K562 (cell line): ENCODE measurements at regions not wholly inside any gene's neighbourhood (a gene's known extent, or its start where the extent isn't known, plus 50 kb on each side); places are given as distances from the start of the nearest gene placed in this dataset.

Source experiments
- ATAC-seq: fragments of 200-7000 bp; cut with Tn5 transposase; 3 replicates; pipeline ENCODE4 v1.9.1; 2020; ENCODE audit warnings: moderate library complexity
- BruUV-seq: library from RNA; stranded (reverse); fragments of 400-500 nt; replicated peaks from 2 replicates; lab custom pipeline; 2021; lab: Mats Ljungman, UMichigan
- CTCF ChIA-PET: fragments of 300-600 bp; formaldehyde crosslinking; extraction: SDS; loops from one replicate; lab custom pipeline; 2021; ENCODE audit warnings: low intra/inter-chr PET ratio; lab: Yijun Ruan, JAX
- POLR2A ChIA-PET: fragments of 300-600, 350-650 bp; sonication (Branson Sonifier 250); formaldehyde crosslinking; extraction: SDS; loops from one replicate; lab custom pipeline; 2021; ENCODE audit warnings: antibody characterized with exemption, inconsistent platforms; lab: Yijun Ruan, JAX
- DNase-seq, 4 experiments: peaks; one replicate each; pipeline versions ENCODE4 v3.0.0 to v3.0.0-alpha.2; 2011 to 2018; ENCODE audit warnings: low spot score in 3 of 4, mixed read lengths in 3 of 4; ENCODE audit errors: extremely low read depth in 1 of 4
- FAIRE-seq: peaks from 2 replicates; lab custom pipeline; 2011; peaks lifted over from hg19 to GRCh38; lab: Jason Lieb, UNC
- H2AFZ ChIP-seq: 2 replicates; pipeline ENCODE4 v1.6.0; 2011; ENCODE audit warnings: low read depth, low read length, control low read depth, inconsistent platforms
- H3K27ac ChIP-seq: fragments of 200-600 bp; 3 replicates; pipeline ENCODE4 v1.8.0; 2011; ENCODE audit warnings: low read depth, mild to moderate bottlenecking, control low read depth, inconsistent platforms, low read length, moderate library complexity, mixed read lengths; ENCODE audit errors: extremely low read depth
- H3K27me3 ChIP-seq, 2 experiments: fragments of 300-600 bp in 1 of 2; 2 replicates in 1 of 2; 3 replicates in 1 of 2; pipeline versions ENCODE4 v1.6.0 to v1.8.0; 2011; ENCODE audit warnings: inconsistent platforms in 2 of 2, low read length in 2 of 2, mild to moderate bottlenecking in 1 of 2, mixed read lengths in 1 of 2, moderate library complexity in 1 of 2; ENCODE audit not compliant: control insufficient read depth in 2 of 2, insufficient read depth in 2 of 2
- H3K36me3 ChIP-seq: fragments of 300-600 bp; 3 replicates; pipeline ENCODE4 v1.8.0; 2011; ENCODE audit warnings: mild to moderate bottlenecking, low read length, inconsistent platforms; ENCODE audit not compliant: control insufficient read depth, insufficient read depth
- H3K4me1 ChIP-seq, 2 experiments: fragments of 200-600 bp in 1 of 2; replicated peaks in 1 of 2; 2 replicates in 1 of 2; 3 replicates in 1 of 2; pipeline versions ENCODE4 v1.5.1 to v1.8.0; 2011; ENCODE audit warnings: inconsistent platforms in 2 of 2, low read length in 2 of 2, mild to moderate bottlenecking in 1 of 2, mixed read lengths in 1 of 2, moderate library complexity in 1 of 2; ENCODE audit not compliant: control insufficient read depth in 2 of 2, insufficient read depth in 2 of 2
- H3K4me2 ChIP-seq: 2 replicates; pipeline ENCODE4 v1.6.1; 2011; ENCODE audit warnings: low read length, control low read depth, inconsistent platforms, mixed read lengths; ENCODE audit not compliant: insufficient read depth
- H3K4me3 ChIP-seq: fragments of 200-600 bp; sonication (generic), shearing (Covaris generic); 2 replicates; pipeline ENCODE4 v1.5.1; 2016; ENCODE audit warnings: control low read depth, inconsistent platforms
- H3K79me2 ChIP-seq: fragments of 200-600 bp; 3 replicates; pipeline ENCODE4 v1.8.0; 2011; ENCODE audit warnings: low read length, inconsistent platforms; ENCODE audit not compliant: control insufficient read depth, insufficient read depth
- H3K9ac ChIP-seq, 2 experiments: 2 replicates each; pipeline versions ENCODE4 v1.6.0 to v1.6.1; 2011; ENCODE audit warnings: low read depth in 2 of 2, low read length in 2 of 2, control low read depth in 1 of 2, inconsistent platforms in 1 of 2, mild to moderate bottlenecking in 1 of 2, mixed read lengths in 1 of 2; ENCODE audit not compliant: insufficient read depth in 1 of 2
- H3K9me1 ChIP-seq: one replicate; pipeline ENCODE4 v1.6.0; 2011; ENCODE audit warnings: inconsistent platforms, mild to moderate bottlenecking, low read length, moderate library complexity; ENCODE audit not compliant: control insufficient read depth, insufficient read depth
- H3K9me3 ChIP-seq: replicated peaks from 2 replicates; pipeline ENCODE4 v1.5.1; 2011; ENCODE audit warnings: low read depth, low read length, inconsistent platforms; ENCODE audit not compliant: control insufficient read depth, insufficient read depth
- H4K20me1 ChIP-seq: replicated peaks from 2 replicates; pipeline ENCODE4 v1.6.1; 2011; ENCODE audit warnings: low read length, inconsistent platforms, mixed read lengths; ENCODE audit not compliant: control insufficient read depth, insufficient read depth
- CGGBP1 ChIP-seq: fragments of 250-450 bp; sonication (Bioruptor Pico); IDR thresholded peaks from 2 replicates; pipeline ENCODE4 v1.9.0; 2021; ENCODE audit warnings: mild to moderate bottlenecking
- NR2C1 ChIP-seq, 2 experiments: fragments of 450-650 bp; IDR thresholded peaks; 2 replicates each; pipeline ENCODE4 v1.6.1; 2017; ENCODE audit warnings: mild to moderate bottlenecking in 2 of 2, antibody characterized with exemption in 1 of 2, inconsistent platforms in 1 of 2, missing compliant biosample characterization in 1 of 2, missing genetic modification characterization in 1 of 2
- POLR3G ChIP-seq: IDR thresholded peaks from 2 replicates; pipeline ENCODE4 v1.6.1; 2011; ENCODE audit not compliant: insufficient read length, insufficient replicate concordance; ENCODE audit errors: extremely low read depth
- WGBS: fragments of 100-300 bp; shearing (Covaris generic); methylation state at CpG from one replicate; pipeline ENCODE4 v1.1.6; 2016; ENCODE audit warnings: low coverage, mixed read lengths; ENCODE audit not compliant: insufficient coverage; ENCODE audit errors: missing lambda C conversion rate; 5-methylcytosine and 5-hydroxymethylcytosine counted together
- in situ Hi-C: fragments of 300-500 bp; cut with MboI; formaldehyde crosslinking; loops from 4 replicates; pipeline ENCODE4 v1.15.0; 2018; ENCODE audit warnings: inconsistent platforms, mixed read lengths
- intact Hi-C: fragments of 100-400 bp; cut with micrococcal nuclease; formaldehyde crosslinking; loops from 2 replicates; pipeline ENCODE4 v1.14.2; 2022

- no TSS peak for BruUV-seq
- FAIRE-seq = no peak
- WGBS = 0% methylated on average over 7 of the region's 7 CpGs
These were observed 788.0 kb downstream of the BRD1 start for GRCh38 chr22:49039625-49040024.

GRCh38 chr22:49037701-49038245 is 789.9 kb downstream of the BRD1 start:
- intact Hi-C loops = no loop called here
- in situ Hi-C loops = loop anchor here (25.0 kb wide), 1 partner anchor 275 kb away; no protein-coding TSS in a partner anchor

More at GRCh38 chr22:49039625-49040024, 788.0 kb downstream of the BRD1 start:
- no peak for ATAC-seq
- no peak for DNase-seq
- intact Hi-C loops (loop anchor here (10.0 kb wide), 1 partner anchor 685 kb away; no protein-coding TSS in a partner anchor), in situ Hi-C loops (loop anchor here (25.0 kb wide), 1 partner anchor 273 kb away; no protein-coding TSS in a partner anchor)
- TF ChIP-seq CGGBP1 (CRISPR knock-in tag) = no peak
- no peaks in the 10 kb centered on the region for H3K79me2 ChIP-seq
- no peak overlapping the region for H3K4me3 ChIP-seq
- H3K4me2 ChIP-seq = no peak overlapping the region
- no peaks in the 10 kb centered on the region for H3K36me3 ChIP-seq
- peaks cover 0 to 9% of the 10 kb centered on the region in 2 experiments; a peak in 1 of 5 replicates for H3K27me3 ChIP-seq
- H3K9me1 ChIP-seq = no peaks in the 10 kb centered on the region
- H3K27ac ChIP-seq = no peak overlapping the region
- POLR2A ChIA-PET = interaction anchor here (0.5 kb wide), 1 partner anchor 22 kb away, joined by 4 read pairs; no protein-coding TSS in a partner anchor
- H2AFZ ChIP-seq = no peak overlapping the region
- CTCF ChIA-PET = no interaction called here
- no peaks in the 10 kb centered on the region for H4K20me1 ChIP-seq
- no peaks in the 10 kb centered on the region for H3K4me1 ChIP-seq
- no peak overlapping the region for H3K9ac ChIP-seq
- no peaks in the 10 kb centered on the region for H3K9me3 ChIP-seq

More at GRCh38 chr22:49037701-49038245, 789.9 kb downstream of the BRD1 start:
- Histone ChIP-seq H3K4me1 (no peaks in the 10 kb centered on the region), H4K20me1 (no peaks in the 10 kb centered on the region), H3K79me2 (no peaks in the 10 kb centered on the region), H3K27ac (no peak overlapping the region), H3K4me3 (no peak overlapping the region), H3K9ac (no peak overlapping the region), H3K36me3 (no peaks in the 10 kb centered on the region), H3K4me2 (no peak overlapping the region), H2AFZ (no peak overlapping the region), H3K27me3 (no peaks in the 10 kb centered on the region; a peak in 1 of 5 replicates), H3K9me1 (no peaks in the 10 kb centered on the region), H3K9me3 (no peaks in the 10 kb centered on the region)
- ChIA-PET CTCF (no interaction called here), POLR2A (no interaction called here)
- no peak for TF ChIP-seq NR2C1 (IDR thresholded peaks at IDR 0.05)
- no peak for TF ChIP-seq NR2C1 (tag; IDR thresholded peaks at IDR 0.05)
- TF ChIP-seq POLR3G = no peak
- ATAC-seq = no peak
- no peak for DNase-seq
- no TSS peak for BruUV-seq
- 8% methylated on average over 7 of the region's 14 CpGs for WGBS
- no peak for FAIRE-seq
